Fibroblast of skin of scalp (primary cell): ENCODE measurements at regions not wholly inside any gene's neighbourhood (a gene's known extent, or its start where the extent isn't known, plus 50 kb on each side); places are given as distances from the start of the nearest gene placed in this dataset.
"Not testable (repeated sequence)": the region's sequence is repeated elsewhere in the genome, so short reads cannot be mapped to it uniquely, and the experiment has no call there.

Source experiments
- DNase-seq: peaks from one replicate; pipeline ENCODE4 v3.0.0-alpha.2; 2013

- no peak for DNase-seq
Observed at GRCh38 chr6:20341564-20341963, 60.1 kb upstream of the E2F3 start.

- DNase-seq: not testable (repeated sequence)
Observed at GRCh38 chr6:20346948-20347347, 54.7 kb upstream of the E2F3 start.

- DNase-seq: no peak
Observed at GRCh38 chr6:20348041-20348440, 53.6 kb upstream of the E2F3 start.

GRCh38 chr6:20349225-20349624 lies 52.5 kb upstream of the E2F3 start:
- no peak for DNase-seq

- DNase-seq: peak; percentile 41
Observed at GRCh38 chr6:20350215-20350614, 51.5 kb upstream of the E2F3 start.

- DNase-seq: no peak
Observed at GRCh38 chr6:20351534-20351933, 50.1 kb upstream of the E2F3 start.
